ENCODE measurements at regions not wholly inside any gene's neighbourhood (a gene's known extent, or its start where the extent isn't known, plus 50 kb on each side); places are given as distances from the start of the nearest gene placed in this dataset.

GRCh38 chr1:213657879-213658278 lies 329.9 kb upstream of the PROX1 start:
- Histone ChIP-seq H3K36me3 (no peaks in the 10 kb centered on the region), H3K4me1 (no peaks in the 10 kb centered on the region), H3K27me3 (no peaks in the 10 kb centered on the region), H3K27ac (no peak overlapping the region), H3K4me3 (no peak overlapping the region), H3K9me3 (no peaks in the 10 kb centered on the region)
- ATAC-seq (no peak), DNase-seq (no peak)
- intact Hi-C loops (cut with DNase I) = no loop called here
- TF ChIP-seq CTCF (IDR thresholded peaks at IDR 0.05) = no peak

GRCh38 chr1:213658457-213658856 lies 329.3 kb upstream of the PROX1 start:
- H3K27ac ChIP-seq = no peak overlapping the region
- ATAC-seq = no peak
- H3K9me3 ChIP-seq = no peaks in the 10 kb centered on the region
- DNase-seq = no peak
- intact Hi-C loops (cut with DNase I) = no loop called here
- no peaks in the 10 kb centered on the region for H3K36me3 ChIP-seq
- TF ChIP-seq CTCF (IDR thresholded peaks at IDR 0.05) = no peak
- no peaks in the 10 kb centered on the region for H3K4me1 ChIP-seq
- H3K27me3 ChIP-seq = no peaks in the 10 kb centered on the region
- H3K4me3 ChIP-seq = no peak overlapping the region

- TF ChIP-seq CTCF (IDR thresholded peaks at IDR 0.05) = no peak
- ATAC-seq (no peak), DNase-seq (no peak)
- Histone ChIP-seq H3K27me3 (no peaks in the 10 kb centered on the region), H3K27ac (no peak overlapping the region), H3K4me3 (no peak overlapping the region), H3K4me1 (no peaks in the 10 kb centered on the region), H3K9me3 (no peaks in the 10 kb centered on the region), H3K36me3 (no peaks in the 10 kb centered on the region)
- intact Hi-C loops (cut with DNase I) = no loop called here
Observed at GRCh38 chr1:213659580-213660547, 327.9 kb upstream of the PROX1 start.

GRCh38 chr1:213661302-213661701 lies 326.5 kb upstream of the PROX1 start:
- no peak for TF ChIP-seq CTCF (IDR thresholded peaks at IDR 0.05)
- intact Hi-C loops (cut with DNase I) = no loop called here
- no peak for DNase-seq
- H3K36me3 ChIP-seq = no peaks in the 10 kb centered on the region
- no peaks in the 10 kb centered on the region for H3K4me1 ChIP-seq
- H3K9me3 ChIP-seq = no peaks in the 10 kb centered on the region
- no peak for ATAC-seq
- no peak overlapping the region for H3K4me3 ChIP-seq
- no peaks in the 10 kb centered on the region for H3K27me3 ChIP-seq
- no peak overlapping the region for H3K27ac ChIP-seq

GRCh38 chr1:213666113-213666512 lies 321.7 kb upstream of the PROX1 start:
- no peaks in the 10 kb centered on the region for H3K4me1 ChIP-seq
- no peaks in the 10 kb centered on the region for H3K36me3 ChIP-seq
- no peak for TF ChIP-seq CTCF (IDR thresholded peaks at IDR 0.05)
- ATAC-seq (no peak), DNase-seq (no peak)
- H3K27ac ChIP-seq = no peak overlapping the region
- no peak overlapping the region for H3K4me3 ChIP-seq
- H3K9me3 ChIP-seq = no peaks in the 10 kb centered on the region
- intact Hi-C loops (cut with DNase I) = no loop called here
- H3K27me3 ChIP-seq = no peaks in the 10 kb centered on the region

Measured in left lung (tissue), 4 donors.